K562 (cell line): ENCODE measurements at regions not wholly inside any gene's neighbourhood (a gene's known extent, or its start where the extent isn't known, plus 50 kb on each side); places are given as distances from the start of the nearest gene placed in this dataset.

Experiments used
- ATAC-seq: fragments of 200-7000 bp; cut with Tn5 transposase; 3 replicates; pipeline ENCODE4 v1.9.1; 2020; ENCODE audit warnings: moderate library complexity
- BruUV-seq: library from RNA; stranded (reverse); fragments of 400-500 nt; replicated peaks from 2 replicates; lab custom pipeline; 2021; lab: Mats Ljungman, UMichigan
- CTCF ChIA-PET: fragments of 300-600 bp; formaldehyde crosslinking; extraction: SDS; loops from one replicate; lab custom pipeline; 2021; ENCODE audit warnings: low intra/inter-chr PET ratio; lab: Yijun Ruan, JAX
- POLR2A ChIA-PET: fragments of 300-600, 350-650 bp; sonication (Branson Sonifier 250); formaldehyde crosslinking; extraction: SDS; loops from one replicate; lab custom pipeline; 2021; ENCODE audit warnings: antibody characterized with exemption, inconsistent platforms; lab: Yijun Ruan, JAX
- DNase-seq, 4 experiments: peaks; one replicate each; pipeline versions ENCODE4 v3.0.0 to v3.0.0-alpha.2; 2011 to 2018; ENCODE audit warnings: low spot score in 3 of 4, mixed read lengths in 3 of 4; ENCODE audit errors: extremely low read depth in 1 of 4
- FAIRE-seq: peaks from 2 replicates; lab custom pipeline; 2011; peaks lifted over from hg19 to GRCh38; lab: Jason Lieb, UNC
- H2AFZ ChIP-seq: 2 replicates; pipeline ENCODE4 v1.6.0; 2011; ENCODE audit warnings: low read depth, low read length, control low read depth, inconsistent platforms
- H3K27ac ChIP-seq: fragments of 200-600 bp; 3 replicates; pipeline ENCODE4 v1.8.0; 2011; ENCODE audit warnings: low read depth, mild to moderate bottlenecking, control low read depth, inconsistent platforms, low read length, moderate library complexity, mixed read lengths; ENCODE audit errors: extremely low read depth
- H3K27me3 ChIP-seq, 2 experiments: fragments of 300-600 bp in 1 of 2; 2 replicates in 1 of 2; 3 replicates in 1 of 2; pipeline versions ENCODE4 v1.6.0 to v1.8.0; 2011; ENCODE audit warnings: inconsistent platforms in 2 of 2, low read length in 2 of 2, mild to moderate bottlenecking in 1 of 2, mixed read lengths in 1 of 2, moderate library complexity in 1 of 2; ENCODE audit not compliant: control insufficient read depth in 2 of 2, insufficient read depth in 2 of 2
- H3K36me3 ChIP-seq: fragments of 300-600 bp; 3 replicates; pipeline ENCODE4 v1.8.0; 2011; ENCODE audit warnings: mild to moderate bottlenecking, low read length, inconsistent platforms; ENCODE audit not compliant: control insufficient read depth, insufficient read depth
- H3K4me1 ChIP-seq, 2 experiments: fragments of 200-600 bp in 1 of 2; replicated peaks in 1 of 2; 2 replicates in 1 of 2; 3 replicates in 1 of 2; pipeline versions ENCODE4 v1.5.1 to v1.8.0; 2011; ENCODE audit warnings: inconsistent platforms in 2 of 2, low read length in 2 of 2, mild to moderate bottlenecking in 1 of 2, mixed read lengths in 1 of 2, moderate library complexity in 1 of 2; ENCODE audit not compliant: control insufficient read depth in 2 of 2, insufficient read depth in 2 of 2
- H3K4me2 ChIP-seq: 2 replicates; pipeline ENCODE4 v1.6.1; 2011; ENCODE audit warnings: low read length, control low read depth, inconsistent platforms, mixed read lengths; ENCODE audit not compliant: insufficient read depth
- H3K4me3 ChIP-seq: fragments of 200-600 bp; sonication (generic), shearing (Covaris generic); 2 replicates; pipeline ENCODE4 v1.5.1; 2016; ENCODE audit warnings: control low read depth, inconsistent platforms
- H3K79me2 ChIP-seq: fragments of 200-600 bp; 3 replicates; pipeline ENCODE4 v1.8.0; 2011; ENCODE audit warnings: low read length, inconsistent platforms; ENCODE audit not compliant: control insufficient read depth, insufficient read depth
- H3K9ac ChIP-seq, 2 experiments: 2 replicates each; pipeline versions ENCODE4 v1.6.0 to v1.6.1; 2011; ENCODE audit warnings: low read depth in 2 of 2, low read length in 2 of 2, control low read depth in 1 of 2, inconsistent platforms in 1 of 2, mild to moderate bottlenecking in 1 of 2, mixed read lengths in 1 of 2; ENCODE audit not compliant: insufficient read depth in 1 of 2
- H3K9me1 ChIP-seq: one replicate; pipeline ENCODE4 v1.6.0; 2011; ENCODE audit warnings: inconsistent platforms, mild to moderate bottlenecking, low read length, moderate library complexity; ENCODE audit not compliant: control insufficient read depth, insufficient read depth
- H3K9me3 ChIP-seq: replicated peaks from 2 replicates; pipeline ENCODE4 v1.5.1; 2011; ENCODE audit warnings: low read depth, low read length, inconsistent platforms; ENCODE audit not compliant: control insufficient read depth, insufficient read depth
- H4K20me1 ChIP-seq: replicated peaks from 2 replicates; pipeline ENCODE4 v1.6.1; 2011; ENCODE audit warnings: low read length, inconsistent platforms, mixed read lengths; ENCODE audit not compliant: control insufficient read depth, insufficient read depth
- CHAMP1 ChIP-seq: fragments of 450-650 bp; IDR thresholded peaks from 2 replicates; pipeline ENCODE4 v1.6.1; 2016; ENCODE audit warnings: mild to moderate bottlenecking
- CREB1 ChIP-seq, 2 experiments: sonication (generic) in 1 of 2; formaldehyde crosslinking in 1 of 2; IDR thresholded peaks; 2 replicates each; pipeline versions ENCODE4 v1.6.1 to v1.8.0; 2012 to 2022; ENCODE audit warnings: inconsistent platforms in 1 of 2, mild to moderate bottlenecking in 1 of 2, missing genetic modification reagents in 1 of 2, moderate library complexity in 1 of 2
- EP300 ChIP-seq: IDR thresholded peaks from 2 replicates; pipeline ENCODE4 v1.6.1; 2012; ENCODE audit warnings: low read length, improper control_type of control experiment
- FOXO4 ChIP-seq: fragments of 450-650 bp; formaldehyde crosslinking; IDR thresholded peaks from 2 replicates; pipeline ENCODE4 v1.4.0; 2020; ENCODE audit warnings: mild to moderate bottlenecking, moderate library complexity
- HMBOX1 ChIP-seq: sonication (generic); IDR thresholded peaks from 2 replicates; pipeline ENCODE4 v1.6.1; 2016
- NFIX ChIP-seq: fragments of 250-450 bp; sonication (Bioruptor Pico); IDR thresholded peaks from 2 replicates; pipeline ENCODE4 v1.4.0; 2020; ENCODE audit warnings: low read depth, mild to moderate bottlenecking, moderate library complexity
- PHF21A ChIP-seq: fragments of 450-650 bp; IDR thresholded peaks from 2 replicates; pipeline ENCODE4 v1.6.1; 2017; ENCODE audit warnings: low read depth, borderline replicate concordance
- PPARD ChIP-seq: fragments of 250-450 bp; sonication (Bioruptor Pico); IDR thresholded peaks from 2 replicates; pipeline ENCODE4 v1.8.0; 2022; ENCODE audit warnings: inconsistent platforms, mild to moderate bottlenecking, moderate library complexity
- PTRF ChIP-seq: fragments of 450-650 bp; IDR thresholded peaks from 2 replicates; pipeline ENCODE4 v1.6.1; 2016; ENCODE audit warnings: mild to moderate bottlenecking, missing genetic modification characterization, missing compliant biosample characterization
- PTTG1 ChIP-seq: fragments of 450-650 bp; IDR thresholded peaks from 2 replicates; pipeline ENCODE4 v1.6.1; 2016; ENCODE audit warnings: low read depth, mild to moderate bottlenecking, missing genetic modification characterization, missing compliant biosample characterization
- RCOR1 ChIP-seq, 2 experiments: IDR thresholded peaks; 2 replicates each; pipeline ENCODE4 v1.6.1; 2012; ENCODE audit warnings: low read depth in 2 of 2, low read length in 2 of 2, borderline replicate concordance in 1 of 2, improper control_type of control experiment in 1 of 2
- ZNF124 ChIP-seq: sonication (generic); formaldehyde crosslinking; IDR thresholded peaks from 2 replicates; pipeline ENCODE4 v1.8.1; 2022; ENCODE audit warnings: missing genetic modification reagents
- ZNF41 ChIP-seq: fragments of 250-450 bp; sonication (Bioruptor Pico); conservative IDR thresholded peaks from 2 replicates; pipeline ENCODE4 v1.4.0; 2020; ENCODE audit warnings: mild to moderate bottlenecking
- ZNF511 ChIP-seq: sonication (generic); formaldehyde crosslinking; IDR thresholded peaks from 2 replicates; pipeline ENCODE4 v1.8.0; 2022; ENCODE audit warnings: mild to moderate bottlenecking, missing genetic modification reagents
- ZNF76 ChIP-seq: fragments of 250-450 bp; sonication (Bioruptor Pico); IDR thresholded peaks from 2 replicates; pipeline ENCODE4 v1.4.0; 2020; ENCODE audit warnings: mild to moderate bottlenecking, moderate library complexity, borderline replicate concordance
- ZNF785 ChIP-seq: fragments of 250-450 bp; sonication (Bioruptor Pico); IDR thresholded peaks from 2 replicates; pipeline ENCODE4 v1.4.0; 2020; ENCODE audit warnings: mild to moderate bottlenecking
- WGBS: fragments of 100-300 bp; shearing (Covaris generic); methylation state at CpG from one replicate; pipeline ENCODE4 v1.1.6; 2016; ENCODE audit warnings: low coverage, mixed read lengths; ENCODE audit not compliant: insufficient coverage; ENCODE audit errors: missing lambda C conversion rate; 5-methylcytosine and 5-hydroxymethylcytosine counted together
- in situ Hi-C: fragments of 300-500 bp; cut with MboI; formaldehyde crosslinking; loops from 4 replicates; pipeline ENCODE4 v1.15.0; 2018; ENCODE audit warnings: inconsistent platforms, mixed read lengths
- intact Hi-C: fragments of 100-400 bp; cut with micrococcal nuclease; formaldehyde crosslinking; loops from 2 replicates; pipeline ENCODE4 v1.14.2; 2022

- FAIRE-seq, result no peak
These were observed 170.6 kb upstream of the MDGA2 start for GRCh38 chr14:47846008-47846407.

More at GRCh38 chr14:47846008-47846407, 170.6 kb upstream of the MDGA2 start:
- no peaks in the 10 kb centered on the region for H3K36me3 ChIP-seq
- no peak overlapping the region for H3K4me2 ChIP-seq
- DNase-seq, result no peak
- no peaks in the 10 kb centered on the region for H3K4me1 ChIP-seq
- intact Hi-C loops (no loop called here), in situ Hi-C loops (no loop called here)
- H3K4me3 ChIP-seq, result no peak overlapping the region
- CTCF ChIA-PET, result no interaction called here
- H3K27ac ChIP-seq, result no peak overlapping the region
- no peaks in the 10 kb centered on the region for H3K9me1 ChIP-seq
- POLR2A ChIA-PET, result no interaction called here
- BruUV-seq, result no TSS peak
- TF ChIP-seq ZNF511, result no peak
- no peak for TF ChIP-seq HMBOX1
- no peak for TF ChIP-seq CREB1 (IDR thresholded peaks at IDR 0.05)
- no peak for TF ChIP-seq CREB1 (CRISPR knock-in tag; IDR thresholded peaks at IDR 0.05)
- no peak for TF ChIP-seq CHAMP1
- no peak for TF ChIP-seq ZNF124 (CRISPR knock-in tag)
- no peak for TF ChIP-seq FOXO4 (CRISPR knock-in tag)
- TF ChIP-seq NFIX (CRISPR knock-in tag), result no peak
- TF ChIP-seq ZNF41, result no peak
- no peak for TF ChIP-seq RCOR1 (IDR thresholded peaks at IDR 0.05; ENCODE audit: borderline replicate concordance in 1 of 2, low read depth in 2 of 2, low read length in 2 of 2)
- TF ChIP-seq EP300, result no peak
- TF ChIP-seq PHF21A, result no peak
- no peak for TF ChIP-seq ZNF785 (CRISPR knock-in tag)
- TF ChIP-seq ZNF76, result no peak
- TF ChIP-seq PTTG1 (tag), result no peak
- TF ChIP-seq PPARD (CRISPR knock-in tag), result no peak
- no peak for TF ChIP-seq PTRF (tag)
- no peak for ATAC-seq
- WGBS, result 0% methylated on average over 3 of the region's 4 CpGs
- no peaks in the 10 kb centered on the region for H4K20me1 ChIP-seq
- no peak overlapping the region for H3K9ac ChIP-seq
- no peaks in the 10 kb centered on the region for H3K27me3 ChIP-seq
- no peak overlapping the region for H2AFZ ChIP-seq
- H3K79me2 ChIP-seq, result no peaks in the 10 kb centered on the region
- H3K9me3 ChIP-seq, result no peaks in the 10 kb centered on the region
